GM12873 (cell line): ENCODE measurements at regions not wholly inside any gene's neighbourhood (a gene's known extent, or its start where the extent isn't known, plus 50 kb on each side); places are given as distances from the start of the nearest gene placed in this dataset.

ENCODE experiments used
- CTCF ChIP-seq: IDR thresholded peaks from 2 replicates; pipeline ENCODE4 v1.5.1; 2012; ENCODE audit warnings: low read depth, mild to moderate bottlenecking, moderate library complexity, low read length, control low read depth; ENCODE audit not compliant: insufficient read depth; ENCODE audit errors: missing control alignments

GRCh38 chr2:59314031-59314766, 1073.1 kb upstream of the FANCL start:
- no peak for TF ChIP-seq CTCF

DNA sequence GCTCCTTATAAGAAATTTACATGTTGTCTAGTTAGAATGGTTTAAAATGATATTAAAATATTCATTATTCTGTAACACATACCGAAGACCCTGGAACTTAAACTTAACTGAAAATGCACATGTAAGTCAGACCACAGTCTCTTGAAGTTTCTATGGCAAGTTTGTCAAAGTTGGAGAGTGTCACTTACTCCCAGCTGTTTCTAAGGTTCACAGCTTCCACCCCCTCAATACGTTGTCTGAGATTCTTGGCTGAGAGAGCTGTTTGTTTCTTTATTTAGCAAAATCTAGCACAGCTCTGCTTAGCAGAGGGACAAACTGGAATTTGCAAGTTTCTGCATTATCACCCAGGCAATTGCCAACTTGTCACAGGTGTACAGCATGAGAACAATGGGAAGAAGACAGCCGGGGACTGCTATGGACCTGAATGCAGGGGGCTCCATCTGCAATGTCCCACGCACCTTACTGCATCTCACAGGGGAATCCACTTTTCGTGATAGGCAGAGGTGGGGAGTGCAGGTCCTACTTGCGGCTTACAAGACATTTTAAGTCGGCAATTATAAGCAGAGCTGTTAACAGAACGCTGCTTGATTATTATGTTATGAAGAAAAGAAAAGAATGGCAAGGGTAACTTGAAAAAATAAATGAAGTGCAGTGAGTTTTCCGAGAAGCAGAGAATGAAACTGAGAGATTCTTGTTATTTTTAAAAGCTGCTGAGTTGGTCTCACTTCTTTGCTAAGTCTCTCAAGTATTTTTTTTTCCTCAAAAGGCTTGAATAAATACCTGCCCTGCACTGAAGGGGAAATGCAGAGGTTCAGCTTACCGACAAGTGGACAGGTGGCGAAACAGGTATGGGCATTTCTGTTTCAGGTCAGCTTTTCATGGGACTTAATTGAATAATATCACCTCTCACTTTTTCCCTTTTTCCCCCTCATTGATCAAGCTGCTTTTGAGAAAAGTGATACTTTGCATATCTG, 1072.1 kb upstream of the FANCL start:
- no peak for TF ChIP-seq CTCF

- TF ChIP-seq CTCF: no peak
Measured at GRCh38 chr2:59312029-59312428, 1070.9 kb upstream of the FANCL start.

GRCh38 chr2:59308108-59308507, 1067.0 kb upstream of the FANCL start:
- TF ChIP-seq CTCF: no peak

GRCh38 chr2:59307196-59307595, 1066.1 kb upstream of the FANCL start:
- no peak for TF ChIP-seq CTCF

- TF ChIP-seq CTCF: no peak
Measured at GRCh38 chr2:59303272-59303671, 1062.1 kb upstream of the FANCL start.

- no peak for TF ChIP-seq CTCF
Measured at GRCh38 chr2:59302683-59303082, 1061.6 kb upstream of the FANCL start.
